NB4 (cell line): ENCODE measurements at regions not wholly inside any gene's neighbourhood (a gene's known extent, or its start where the extent isn't known, plus 50 kb on each side); places are given as distances from the start of the nearest gene placed in this dataset.

Experiments
- DNase-seq: peaks from one replicate; pipeline ENCODE4 v3.0.0; 2010; ENCODE audit warnings: low read depth
- H3K4me3 ChIP-seq: one replicate; pipeline ENCODE4 v1.5.1; 2011; ENCODE audit warnings: mild to moderate bottlenecking, low read depth, low read length, moderate library complexity
- MAX ChIP-seq: IDR thresholded peaks from 2 replicates; pipeline ENCODE4 v1.6.1; 2011; ENCODE audit warnings: low read depth, low read length
- MYC ChIP-seq: IDR thresholded peaks from 2 replicates; pipeline ENCODE4 v1.6.1; 2011; ENCODE audit warnings: low read depth, low read length
- POLR2A ChIP-seq: IDR thresholded peaks from 2 replicates; pipeline ENCODE4 v1.6.1; 2011; ENCODE audit warnings: mild to moderate bottlenecking; ENCODE audit not compliant: insufficient read length; ENCODE audit errors: extremely low read depth
- TF ChIP-seq, protein P1 (sequence below): IDR thresholded peaks from one replicate; pipeline ENCODE4 v1.5.1; 2012; ENCODE audit warnings: low read depth, low read length

DNA sequence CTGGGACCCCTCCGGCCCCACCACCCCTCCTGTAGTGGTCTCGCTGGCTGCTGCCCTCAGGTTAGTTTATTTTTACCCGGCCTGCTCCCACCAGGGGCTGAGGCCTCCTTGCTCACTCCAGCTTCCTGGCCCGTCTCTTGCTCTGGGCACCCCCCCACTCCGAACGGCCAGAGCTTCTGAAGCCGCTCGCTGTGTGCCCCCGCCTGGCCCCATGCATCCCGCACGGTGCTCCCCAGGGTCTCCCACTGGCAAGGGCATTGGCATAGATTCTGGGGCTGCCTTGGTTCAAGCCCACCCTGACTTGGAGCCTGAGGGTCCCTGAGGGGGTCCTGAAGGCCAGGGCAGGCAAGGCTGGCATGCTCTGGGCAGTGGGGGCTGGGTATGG, 186.4 kb downstream of the SEC14L1 start:
- DNase-seq = no peak
- TF ChIP-seq POLR2A (no peak), MAX (no peak), MYC (no peak)
- TF ChIP-seq, protein P1, sequence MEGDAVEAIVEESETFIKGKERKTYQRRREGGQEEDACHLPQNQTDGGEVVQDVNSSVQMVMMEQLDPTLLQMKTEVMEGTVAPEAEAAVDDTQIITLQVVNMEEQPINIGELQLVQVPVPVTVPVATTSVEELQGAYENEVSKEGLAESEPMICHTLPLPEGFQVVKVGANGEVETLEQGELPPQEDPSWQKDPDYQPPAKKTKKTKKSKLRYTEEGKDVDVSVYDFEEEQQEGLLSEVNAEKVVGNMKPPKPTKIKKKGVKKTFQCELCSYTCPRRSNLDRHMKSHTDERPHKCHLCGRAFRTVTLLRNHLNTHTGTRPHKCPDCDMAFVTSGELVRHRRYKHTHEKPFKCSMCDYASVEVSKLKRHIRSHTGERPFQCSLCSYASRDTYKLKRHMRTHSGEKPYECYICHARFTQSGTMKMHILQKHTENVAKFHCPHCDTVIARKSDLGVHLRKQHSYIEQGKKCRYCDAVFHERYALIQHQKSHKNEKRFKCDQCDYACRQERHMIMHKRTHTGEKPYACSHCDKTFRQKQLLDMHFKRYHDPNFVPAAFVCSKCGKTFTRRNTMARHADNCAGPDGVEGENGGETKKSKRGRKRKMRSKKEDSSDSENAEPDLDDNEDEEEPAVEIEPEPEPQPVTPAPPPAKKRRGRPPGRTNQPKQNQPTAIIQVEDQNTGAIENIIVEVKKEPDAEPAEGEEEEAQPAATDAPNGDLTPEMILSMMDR = no peak
- no peak overlapping the region for H3K4me3 ChIP-seq

DNA sequence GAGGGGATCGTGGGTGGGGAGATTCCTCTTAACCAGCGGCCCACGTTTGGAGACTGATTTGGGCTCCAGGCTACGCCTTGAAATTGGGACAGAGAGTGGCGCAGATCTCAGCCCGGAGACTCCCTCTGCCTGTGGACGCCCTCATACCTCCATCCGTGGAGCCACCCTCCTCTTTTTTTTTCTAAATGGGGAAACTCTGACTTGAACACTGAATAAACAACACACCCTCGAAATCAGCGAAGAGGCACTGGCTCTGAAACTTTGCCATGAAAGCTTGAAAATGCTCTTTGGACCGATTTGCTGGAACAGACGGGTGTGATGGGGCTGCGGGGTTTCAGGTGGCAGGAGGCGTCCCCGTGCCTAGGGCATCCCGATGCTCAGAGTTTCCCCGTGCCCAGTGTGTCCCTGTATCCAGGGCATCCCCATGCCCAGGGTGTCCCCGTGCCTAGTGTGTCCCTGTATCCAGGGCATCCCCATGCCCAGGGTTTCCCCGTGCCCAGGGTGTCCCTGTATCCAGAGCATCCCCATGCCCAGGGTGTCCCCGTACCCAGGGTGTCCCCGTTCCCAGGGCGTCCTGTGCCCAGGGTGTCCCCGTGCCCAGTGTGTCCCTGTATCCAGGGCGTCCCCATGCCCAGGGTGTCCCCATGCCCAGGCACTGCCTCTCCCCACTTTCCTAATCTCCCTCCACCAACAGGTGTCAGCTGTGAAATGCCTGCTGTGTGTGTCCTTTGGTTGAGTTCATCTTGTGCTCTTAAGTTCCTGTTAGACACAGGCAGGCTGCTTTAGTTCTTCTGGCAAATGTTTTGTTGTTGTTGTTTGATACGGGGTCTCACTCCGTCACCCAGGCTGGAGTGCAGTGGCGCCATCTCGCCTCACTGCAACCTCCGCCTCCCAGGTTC, 187.0 kb downstream of the SEC14L1 start:
- H3K4me3 ChIP-seq = no peak overlapping the region

GRCh38 chr17:77328823-77329740, 188.3 kb downstream of the SEC14L1 start:
- no peak for DNase-seq
- TF ChIP-seq MAX (no peak), MYC (no peak), POLR2A (no peak)
- TF ChIP-seq, protein P1 = no peak
- H3K4me3 ChIP-seq = no peak overlapping the region

More for the DNA sequence above, 187.0 kb downstream of the SEC14L1 start:
- no peak for DNase-seq
- TF ChIP-seq MYC (no peak), MAX (no peak), POLR2A (no peak)
- TF ChIP-seq, protein P1 = no peak

DNA sequence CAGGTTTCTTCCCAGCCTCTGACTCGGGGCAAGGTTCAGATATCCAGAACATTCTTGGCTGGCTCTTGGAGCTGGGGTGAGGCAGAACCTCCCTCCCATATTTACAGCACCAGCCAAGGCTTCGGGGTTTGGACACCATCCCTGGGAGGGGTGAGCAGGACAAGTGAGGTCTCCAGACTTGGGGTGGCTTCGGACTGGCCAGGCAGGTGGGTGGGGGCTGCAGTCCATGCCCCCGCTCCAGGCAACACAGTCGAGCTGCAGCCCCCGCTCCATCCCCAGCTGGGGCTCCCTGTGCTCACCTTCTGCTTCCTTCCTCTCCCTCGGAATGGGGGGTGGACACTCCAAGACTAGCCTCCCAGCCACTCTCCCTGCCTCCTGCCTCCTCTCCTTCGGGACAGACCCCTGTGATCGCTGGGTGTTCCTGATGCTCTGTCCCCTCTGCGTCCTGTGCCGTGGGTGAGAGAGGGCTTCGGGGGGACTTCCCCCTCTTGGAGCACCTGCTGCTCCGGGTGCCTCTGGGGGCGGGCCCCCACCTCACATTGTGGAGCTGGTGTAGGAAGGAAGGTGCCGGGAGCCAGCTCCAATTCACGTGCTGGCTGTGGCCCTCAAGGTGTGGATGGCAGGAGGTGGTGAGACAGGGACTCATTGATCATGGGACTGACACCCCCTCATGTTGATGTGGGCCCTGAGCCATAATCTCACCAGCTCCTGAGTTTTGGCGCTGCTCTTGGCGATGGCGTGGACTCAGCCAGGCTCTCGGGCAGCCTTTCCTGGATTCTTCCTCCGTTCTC, 189.2 kb downstream of the SEC14L1 start:
- DNase-seq = no peak
- H3K4me3 ChIP-seq = no peak overlapping the region
- TF ChIP-seq MYC = no peak
- TF ChIP-seq MAX = no peak
- TF ChIP-seq, protein P1 = no peak

DNA sequence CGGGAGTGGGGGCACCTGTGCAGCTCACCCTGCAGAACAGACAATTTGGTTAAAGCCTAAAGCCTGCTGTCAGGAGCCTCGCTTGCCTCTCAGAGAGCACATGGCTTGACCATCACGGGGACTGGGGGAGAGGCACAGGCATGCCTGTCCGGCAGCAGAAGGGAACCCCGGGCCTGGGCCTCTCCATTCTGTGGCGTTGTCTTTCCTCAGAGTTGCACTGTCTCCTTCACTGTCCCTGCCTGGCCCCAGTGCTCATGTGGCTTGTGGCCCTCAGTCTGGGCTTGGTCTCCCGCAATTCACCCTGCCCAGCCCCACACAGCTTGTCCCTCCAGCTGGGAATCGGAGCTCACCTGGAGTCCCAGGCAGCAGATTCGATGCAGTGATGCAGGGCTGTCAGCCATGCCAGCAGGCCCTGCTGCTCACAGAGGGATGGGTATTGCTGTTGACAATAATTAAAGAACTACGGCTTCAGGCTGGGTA, 189.9 kb downstream of the SEC14L1 start:
- H3K4me3 ChIP-seq = no peak overlapping the region
- no peak for DNase-seq
- TF ChIP-seq, protein P1 = no peak
- TF ChIP-seq POLR2A (no peak), MAX (no peak), MYC (no peak)
